PC-3 (cell line): ENCODE measurements at regions not wholly inside any gene's neighbourhood (a gene's known extent, or its start where the extent isn't known, plus 50 kb on each side); places are given as distances from the start of the nearest gene placed in this dataset.

Experiments used
- CTCF ChIP-seq: fragments of 300-600 bp; sonication (generic); conservative IDR thresholded peaks from 2 replicates; pipeline ENCODE4 v1.5.1; 2017; ENCODE audit warnings: antibody characterized with exemption, low read depth, mild to moderate bottlenecking, low read length
- EZH2phosphoT487 ChIP-seq: fragments of 300-600 bp; sonication (generic); IDR thresholded peaks from 2 replicates; pipeline ENCODE4 v1.6.1; 2018; ENCODE audit warnings: mild to moderate bottlenecking, antibody characterized with exemption, low read length, borderline replicate concordance

- TF ChIP-seq CTCF (no peak), EZH2phosphoT487 (no peak)
Observed at GRCh38 chr9:23887781-23888180, 61.7 kb upstream of the ELAVL2 start.
